ENCODE measurements at regions not wholly inside any gene's neighbourhood (a gene's known extent, or its start where the extent isn't known, plus 50 kb on each side); places are given as distances from the start of the nearest gene placed in this dataset.
"Not testable (repeated sequence)": the region's sequence is repeated elsewhere in the genome, so short reads cannot be mapped to it uniquely, and the experiment has no call there.

DNA sequence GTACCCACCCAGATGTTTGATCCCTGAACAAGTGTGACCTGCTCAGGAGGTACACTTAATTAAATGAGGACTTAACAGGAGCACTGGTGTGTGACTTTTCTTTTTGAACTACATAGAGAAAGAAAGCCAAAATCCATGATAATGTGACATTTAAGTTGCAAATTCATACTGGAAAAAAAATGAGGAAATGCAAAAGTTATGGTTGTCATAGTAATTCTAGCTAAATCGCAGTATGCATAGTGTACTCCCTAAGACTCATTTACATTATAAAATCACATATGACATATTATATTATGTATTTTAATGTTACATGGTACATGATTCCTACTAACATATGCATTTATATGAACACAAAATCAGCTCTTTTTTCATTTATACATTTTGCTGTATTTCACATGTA lies 92.0 kb upstream of the PCSK5 start:
- Histone ChIP-seq H3K36me3 (ENCODE audit: control insufficient read depth, insufficient read depth, low read length) (no peaks in the 10 kb centered on the region), H3K27me3 (replicated peaks; ENCODE audit: control insufficient read depth, insufficient read depth, low read length, poor library complexity, severe bottlenecking) (no peaks in the 10 kb centered on the region), H3K4me3 (ENCODE audit: insufficient read depth, low read depth, low read length, poor library complexity, severe bottlenecking) (no peak overlapping the region), H3K27ac (ENCODE audit: insufficient read depth, low read length, poor library complexity, severe bottlenecking) (no peak overlapping the region), H3K9me3 (ENCODE audit: control insufficient read depth, low read length) (no peaks in the 10 kb centered on the region), H3K4me1 (ENCODE audit: control insufficient read depth, insufficient read depth, low read length, poor library complexity, severe bottlenecking) (no peaks in the 10 kb centered on the region)
- DNase-seq: no peak

DNA sequence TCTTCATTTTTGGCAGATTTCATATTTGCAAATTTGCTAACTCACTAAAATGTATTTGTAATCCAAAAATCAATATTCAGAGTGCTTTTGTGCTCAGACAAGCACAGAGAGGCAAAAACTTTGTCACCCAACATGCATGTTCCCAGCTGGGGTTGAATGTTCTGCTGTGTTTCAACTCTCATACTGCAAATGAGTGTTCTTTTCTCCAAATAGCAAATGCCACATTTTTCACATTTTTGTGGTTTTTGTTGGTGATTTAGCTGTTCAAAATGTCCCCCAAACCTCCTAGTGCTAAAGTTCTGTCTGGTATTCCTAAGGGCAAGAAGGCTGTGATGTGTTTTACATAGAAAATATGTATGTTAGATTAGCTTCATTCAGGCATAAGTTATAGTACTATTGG lies 87.3 kb upstream of the PCSK5 start:
- Histone ChIP-seq H3K27me3 (replicated peaks; ENCODE audit: control insufficient read depth, insufficient read depth, low read length, poor library complexity, severe bottlenecking) (no peaks in the 10 kb centered on the region), H3K36me3 (ENCODE audit: control insufficient read depth, insufficient read depth, low read length) (no peaks in the 10 kb centered on the region), H3K27ac (ENCODE audit: insufficient read depth, low read length, poor library complexity, severe bottlenecking) (no peak overlapping the region), H3K4me3 (ENCODE audit: insufficient read depth, low read depth, low read length, poor library complexity, severe bottlenecking) (no peak overlapping the region), H3K4me1 (ENCODE audit: control insufficient read depth, insufficient read depth, low read length, poor library complexity, severe bottlenecking) (no peaks in the 10 kb centered on the region), H3K9me3 (ENCODE audit: control insufficient read depth, low read length) (no peaks in the 10 kb centered on the region)
- no peak for DNase-seq

DNA sequence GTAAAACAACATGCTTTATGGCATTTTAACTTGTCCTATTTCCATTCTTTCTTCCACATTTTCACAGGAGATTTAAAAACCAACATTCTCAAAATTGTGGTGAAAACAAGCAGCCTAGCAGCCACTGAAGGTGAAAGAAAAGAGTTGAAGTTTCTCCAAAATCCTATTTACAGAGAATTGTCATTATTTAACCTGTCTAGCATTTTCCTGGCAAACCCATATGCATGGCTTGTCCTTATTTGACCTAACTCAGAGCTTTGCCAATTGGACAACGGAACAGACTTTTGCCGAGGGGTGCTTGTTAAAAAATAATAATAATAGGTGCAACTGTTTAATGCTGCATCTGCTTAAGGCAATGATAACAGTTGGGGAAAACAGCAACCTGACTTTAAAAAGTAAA lies 80.4 kb upstream of the PCSK5 start:
- no peaks in the 10 kb centered on the region for H3K4me1 ChIP-seq (ENCODE audit: control insufficient read depth, insufficient read depth, low read length, poor library complexity, severe bottlenecking)
- no peak overlapping the region for H3K27ac ChIP-seq (ENCODE audit: insufficient read depth, low read length, poor library complexity, severe bottlenecking)
- no peak overlapping the region for H3K4me3 ChIP-seq (ENCODE audit: insufficient read depth, low read depth, low read length, poor library complexity, severe bottlenecking)
- H3K9me3 ChIP-seq (ENCODE audit: control insufficient read depth, low read length): no peaks in the 10 kb centered on the region
- H3K36me3 ChIP-seq (ENCODE audit: control insufficient read depth, insufficient read depth, low read length): no peaks in the 10 kb centered on the region
- H3K27me3 ChIP-seq (replicated peaks; ENCODE audit: control insufficient read depth, insufficient read depth, low read length, poor library complexity, severe bottlenecking): no peaks in the 10 kb centered on the region
- DNase-seq: no peak

GRCh38 chr9:75811692-75812091 lies 78.8 kb upstream of the PCSK5 start:
- H3K27me3 ChIP-seq (replicated peaks; ENCODE audit: control insufficient read depth, insufficient read depth, low read length, poor library complexity, severe bottlenecking): no peaks in the 10 kb centered on the region
- DNase-seq: no peak

DNA sequence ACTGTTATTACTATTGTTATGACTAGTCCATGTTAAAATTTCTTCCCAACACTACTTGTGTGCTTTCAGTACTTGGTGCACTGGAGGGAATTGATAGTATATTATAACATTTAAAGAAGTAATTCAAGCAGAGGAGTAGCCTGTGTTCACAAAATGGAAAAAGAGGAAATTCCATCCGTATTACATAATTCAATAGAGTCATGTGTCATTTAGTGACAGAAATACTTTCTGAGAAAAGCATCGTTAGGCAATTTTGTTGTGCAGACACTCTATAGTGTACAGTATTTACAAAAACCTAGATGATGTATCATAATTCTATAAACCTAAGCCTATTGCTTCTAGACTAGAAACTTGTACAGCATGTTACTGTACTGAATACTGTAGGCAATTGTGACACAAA lies 78.3 kb upstream of the PCSK5 start:
- no peaks in the 10 kb centered on the region for H3K9me3 ChIP-seq (ENCODE audit: control insufficient read depth, low read length)
- no peaks in the 10 kb centered on the region for H3K36me3 ChIP-seq (ENCODE audit: control insufficient read depth, insufficient read depth, low read length)
- H3K4me1 ChIP-seq (ENCODE audit: control insufficient read depth, insufficient read depth, low read length, poor library complexity, severe bottlenecking): no peaks in the 10 kb centered on the region
- no peak overlapping the region for H3K27ac ChIP-seq (ENCODE audit: insufficient read depth, low read length, poor library complexity, severe bottlenecking)
- DNase-seq: no peak
- H3K4me3 ChIP-seq (ENCODE audit: insufficient read depth, low read depth, low read length, poor library complexity, severe bottlenecking): no peak overlapping the region
- H3K27me3 ChIP-seq (replicated peaks; ENCODE audit: control insufficient read depth, insufficient read depth, low read length, poor library complexity, severe bottlenecking): no peaks in the 10 kb centered on the region

More at GRCh38 chr9:75811692-75812091, 78.8 kb upstream of the PCSK5 start:
- Histone ChIP-seq H3K4me3 (ENCODE audit: insufficient read depth, low read depth, low read length, poor library complexity, severe bottlenecking) (no peak overlapping the region), H3K27ac (ENCODE audit: insufficient read depth, low read length, poor library complexity, severe bottlenecking) (no peak overlapping the region), H3K36me3 (ENCODE audit: control insufficient read depth, insufficient read depth, low read length) (no peaks in the 10 kb centered on the region), H3K9me3 (ENCODE audit: control insufficient read depth, low read length) (no peaks in the 10 kb centered on the region), H3K4me1 (ENCODE audit: control insufficient read depth, insufficient read depth, low read length, poor library complexity, severe bottlenecking) (no peaks in the 10 kb centered on the region)

DNA sequence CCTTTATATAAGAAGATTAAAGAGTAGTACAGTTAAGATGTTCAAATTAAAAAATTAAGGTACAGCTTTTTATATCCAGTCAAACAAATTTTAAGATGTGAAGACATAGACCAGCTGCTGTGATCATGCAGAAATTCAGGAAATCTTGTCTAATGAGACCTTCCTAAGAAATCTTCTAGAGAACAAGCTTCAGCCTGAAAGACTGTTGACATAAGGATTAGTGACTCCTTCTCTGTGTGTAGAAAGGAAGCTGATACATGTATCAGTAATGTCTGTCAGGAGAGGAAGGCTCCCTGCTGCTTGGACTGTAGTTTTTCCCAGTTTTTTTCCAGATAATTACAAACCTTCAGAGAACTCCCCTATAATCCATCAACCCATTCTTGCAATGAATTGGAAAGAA lies 75.8 kb upstream of the PCSK5 start:
- no peak overlapping the region for H3K4me3 ChIP-seq (ENCODE audit: insufficient read depth, low read depth, low read length, poor library complexity, severe bottlenecking)
- no peaks in the 10 kb centered on the region for H3K27me3 ChIP-seq (replicated peaks; ENCODE audit: control insufficient read depth, insufficient read depth, low read length, poor library complexity, severe bottlenecking)
- H3K4me1 ChIP-seq (ENCODE audit: control insufficient read depth, insufficient read depth, low read length, poor library complexity, severe bottlenecking): no peaks in the 10 kb centered on the region
- no peak overlapping the region for H3K27ac ChIP-seq (ENCODE audit: insufficient read depth, low read length, poor library complexity, severe bottlenecking)
- no peaks in the 10 kb centered on the region for H3K36me3 ChIP-seq (ENCODE audit: control insufficient read depth, insufficient read depth, low read length)
- no peak for DNase-seq
- no peaks in the 10 kb centered on the region for H3K9me3 ChIP-seq (ENCODE audit: control insufficient read depth, low read length)

DNA sequence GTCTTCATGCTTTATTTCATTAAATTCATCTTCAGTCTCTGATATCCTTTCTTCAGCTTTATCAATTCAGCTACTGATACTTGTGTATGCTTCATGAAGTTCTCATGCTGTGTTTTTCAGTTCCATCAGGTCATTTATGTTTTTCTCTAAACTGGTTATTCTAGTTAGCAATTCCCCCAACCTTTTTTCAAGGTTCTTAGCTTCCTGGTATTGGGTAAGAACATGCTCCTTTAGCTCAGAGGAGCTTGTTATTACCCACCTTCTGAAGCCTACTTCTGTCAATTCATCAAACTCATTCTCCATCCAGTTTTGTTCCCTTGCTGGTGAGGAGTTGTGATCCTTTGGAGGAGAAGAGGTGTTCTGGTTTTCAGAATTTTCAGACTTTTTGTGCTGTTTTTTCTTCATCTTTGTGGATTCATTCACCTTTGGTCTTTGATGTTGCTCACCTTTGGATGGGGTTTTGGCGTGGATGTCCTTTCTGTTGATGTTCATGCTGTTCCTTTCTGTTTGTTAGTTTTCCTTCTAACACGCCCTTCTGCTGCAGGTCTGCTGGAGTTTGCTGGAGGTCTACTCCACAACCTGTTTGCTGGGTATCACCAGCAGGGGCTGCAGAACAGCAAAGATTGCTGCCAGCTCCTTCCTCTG lies 69.9 kb upstream of the PCSK5 start:
- not testable (repeated sequence) for H3K4me3 ChIP-seq (ENCODE audit: insufficient read depth, low read depth, low read length, poor library complexity, severe bottlenecking); H3K27ac ChIP-seq (ENCODE audit: insufficient read depth, low read length, poor library complexity, severe bottlenecking); H3K9me3 ChIP-seq (ENCODE audit: control insufficient read depth, low read length); H3K27me3 ChIP-seq (replicated peaks; ENCODE audit: control insufficient read depth, insufficient read depth, low read length, poor library complexity, severe bottlenecking); H3K36me3 ChIP-seq (ENCODE audit: control insufficient read depth, insufficient read depth, low read length); DNase-seq; H3K4me1 ChIP-seq (ENCODE audit: control insufficient read depth, insufficient read depth, low read length, poor library complexity, severe bottlenecking)

DNA sequence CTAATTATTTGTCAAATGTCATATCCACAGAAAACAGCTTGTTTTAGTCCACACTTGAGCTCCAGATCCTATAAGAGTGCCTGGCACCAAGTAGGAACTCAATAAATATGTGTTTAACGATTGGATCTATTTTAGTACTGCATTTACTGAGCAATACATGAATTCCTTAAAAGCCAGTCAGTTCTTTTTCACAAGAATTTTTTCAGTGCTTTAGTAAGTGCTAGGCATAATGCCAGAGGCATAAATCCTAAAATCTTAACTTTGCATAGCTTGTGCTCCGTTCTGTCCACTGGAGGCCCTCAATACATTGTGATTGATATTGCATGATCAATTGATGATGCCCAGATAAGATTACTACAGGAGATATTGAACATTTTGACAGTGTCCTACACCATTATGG lies 67.3 kb upstream of the PCSK5 start:
- no peak for DNase-seq
- Histone ChIP-seq H3K4me3 (ENCODE audit: insufficient read depth, low read depth, low read length, poor library complexity, severe bottlenecking) (no peak overlapping the region), H3K4me1 (ENCODE audit: control insufficient read depth, insufficient read depth, low read length, poor library complexity, severe bottlenecking) (no peaks in the 10 kb centered on the region), H3K27me3 (replicated peaks; ENCODE audit: control insufficient read depth, insufficient read depth, low read length, poor library complexity, severe bottlenecking) (no peaks in the 10 kb centered on the region), H3K9me3 (ENCODE audit: control insufficient read depth, low read length) (no peaks in the 10 kb centered on the region), H3K36me3 (ENCODE audit: control insufficient read depth, insufficient read depth, low read length) (no peaks in the 10 kb centered on the region), H3K27ac (ENCODE audit: insufficient read depth, low read length, poor library complexity, severe bottlenecking) (no peak overlapping the region)

- H3K9me3 ChIP-seq (ENCODE audit: control insufficient read depth, low read length): no peaks in the 10 kb centered on the region
- no peaks in the 10 kb centered on the region for H3K4me1 ChIP-seq (ENCODE audit: control insufficient read depth, insufficient read depth, low read length, poor library complexity, severe bottlenecking)
- no peak overlapping the region for H3K4me3 ChIP-seq (ENCODE audit: insufficient read depth, low read depth, low read length, poor library complexity, severe bottlenecking)
- H3K27ac ChIP-seq (ENCODE audit: insufficient read depth, low read length, poor library complexity, severe bottlenecking): no peak overlapping the region
- no peak for DNase-seq
- H3K27me3 ChIP-seq (replicated peaks; ENCODE audit: control insufficient read depth, insufficient read depth, low read length, poor library complexity, severe bottlenecking): no peaks in the 10 kb centered on the region
- H3K36me3 ChIP-seq (ENCODE audit: control insufficient read depth, insufficient read depth, low read length): no peaks in the 10 kb centered on the region
Measured at GRCh38 chr9:75824816-75825568, 65.5 kb upstream of the PCSK5 start.

DNA sequence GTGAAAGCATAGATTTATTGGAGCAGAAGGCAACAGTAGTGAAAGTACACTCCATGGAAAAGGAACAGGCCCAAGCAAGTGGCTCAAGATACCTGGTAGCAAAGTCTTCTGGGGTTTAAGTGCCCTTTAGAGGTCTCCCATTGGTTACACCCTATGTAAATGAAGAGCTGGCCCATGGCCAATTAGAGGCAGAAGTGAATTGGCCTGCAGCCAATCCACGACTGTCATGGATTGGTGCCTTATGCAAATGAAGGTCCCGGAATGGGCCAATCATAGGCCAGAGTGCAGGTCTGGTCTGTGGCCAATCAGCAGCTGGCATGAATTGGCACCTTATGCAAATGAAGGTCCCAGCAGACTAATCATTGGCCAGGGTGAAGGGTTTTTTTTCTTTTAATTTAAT lies 64.2 kb upstream of the PCSK5 start:
- no peaks in the 10 kb centered on the region for H3K9me3 ChIP-seq (ENCODE audit: control insufficient read depth, low read length)
- no peak overlapping the region for H3K27ac ChIP-seq (ENCODE audit: insufficient read depth, low read length, poor library complexity, severe bottlenecking)
- DNase-seq: no peak
- H3K36me3 ChIP-seq (ENCODE audit: control insufficient read depth, insufficient read depth, low read length): no peaks in the 10 kb centered on the region
- H3K4me1 ChIP-seq (ENCODE audit: control insufficient read depth, insufficient read depth, low read length, poor library complexity, severe bottlenecking): no peaks in the 10 kb centered on the region
- H3K27me3 ChIP-seq (replicated peaks; ENCODE audit: control insufficient read depth, insufficient read depth, low read length, poor library complexity, severe bottlenecking): no peaks in the 10 kb centered on the region
- no peak overlapping the region for H3K4me3 ChIP-seq (ENCODE audit: insufficient read depth, low read depth, low read length, poor library complexity, severe bottlenecking)

Measured in effector memory CD4-positive, alpha-beta T cell (primary cell).